SK-N-SH treated with all-trans-retinoic acid at 6 μM for 48 hours (cell line): ENCODE measurements at regions not wholly inside any gene's neighbourhood (a gene's known extent, or its start where the extent isn't known, plus 50 kb on each side); places are given as distances from the start of the nearest gene placed in this dataset.

Source experiments
- ATAC-seq: fragments of 200-7000 bp; cut with Tn5 transposase; 3 replicates; pipeline ENCODE4 v1.9.1; 2020; ENCODE audit warnings: mild to moderate bottlenecking, moderate library complexity
- BACH2 ChIP-seq: fragments of 250-450 bp; sonication (Bioruptor Pico); IDR thresholded peaks from 2 replicates; pipeline ENCODE4 v1.9.0; 2021; ENCODE audit warnings: mild to moderate bottlenecking, borderline replicate concordance
- GLIS3 ChIP-seq: fragments of 250-450 bp; sonication (Bioruptor Pico); IDR thresholded peaks from 2 replicates; pipeline ENCODE4 v1.5.0; 2020; ENCODE audit warnings: mild to moderate bottlenecking, moderate library complexity
- ISL1 ChIP-seq: fragments of 250-450 bp; sonication (Bioruptor Pico); IDR thresholded peaks from 2 replicates; pipeline ENCODE4 v2.1.2; 2022; ENCODE audit warnings: mild to moderate bottlenecking, moderate library complexity
- OSR1 ChIP-seq: fragments of 250-450 bp; sonication (Bioruptor Pico); IDR thresholded peaks from 2 replicates; pipeline ENCODE4 v1.8.0; 2022; ENCODE audit warnings: moderate library complexity, mild to moderate bottlenecking, inconsistent platforms
- PPARA ChIP-seq: fragments of 250-450 bp; sonication (Bioruptor Pico); IDR thresholded peaks from 2 replicates; pipeline ENCODE4 v1.5.0; 2020; ENCODE audit warnings: mild to moderate bottlenecking, borderline replicate concordance
- RARB ChIP-seq: fragments of 250-450 bp; sonication (Bioruptor Pico); IDR thresholded peaks from 2 replicates; pipeline ENCODE4 v1.8.0; 2021; ENCODE audit warnings: mild to moderate bottlenecking, moderate library complexity
- SNAI2 ChIP-seq: fragments of 250-450 bp; sonication (Bioruptor Pico); IDR thresholded peaks from 2 replicates; pipeline ENCODE4 v1.5.0; 2020; ENCODE audit warnings: mild to moderate bottlenecking, moderate library complexity
- TCF4 ChIP-seq: fragments of 250-450 bp; sonication (Bioruptor Pico); IDR thresholded peaks from 2 replicates; pipeline ENCODE4 v1.8.0; 2021; ENCODE audit warnings: mild to moderate bottlenecking, moderate library complexity, borderline replicate concordance
- ZC3H10 ChIP-seq: fragments of 250-450 bp; sonication (Bioruptor Pico); IDR thresholded peaks from 2 replicates; pipeline ENCODE4 v1.5.1; 2021; ENCODE audit warnings: mild to moderate bottlenecking, moderate library complexity
- ZFP3 ChIP-seq: fragments of 250-450 bp; sonication (Bioruptor Pico); IDR thresholded peaks from 2 replicates; pipeline ENCODE4 v1.5.0; 2020; ENCODE audit warnings: mild to moderate bottlenecking, moderate library complexity
- ZNF565 ChIP-seq: fragments of 450-650 bp; formaldehyde crosslinking; conservative IDR thresholded peaks from 2 replicates; pipeline ENCODE4 v1.5.0; 2020; ENCODE audit warnings: low read depth, mild to moderate bottlenecking, moderate library complexity
- ZNF70 ChIP-seq: fragments of 450-650 bp; formaldehyde crosslinking; IDR thresholded peaks from 2 replicates; pipeline ENCODE4 v1.5.0; 2020; ENCODE audit warnings: mild to moderate bottlenecking, moderate library complexity
- ZNF8 ChIP-seq: fragments of 450-650 bp; formaldehyde crosslinking; IDR thresholded peaks from 2 replicates; pipeline ENCODE4 v1.5.0; 2020; ENCODE audit warnings: mild to moderate bottlenecking, moderate library complexity
- TF ChIP-seq, protein P1 (sequence below): fragments of 250-450 bp; sonication (Bioruptor Pico); IDR thresholded peaks from 2 replicates; pipeline ENCODE4 v1.5.0; 2020; ENCODE audit warnings: mild to moderate bottlenecking, moderate library complexity
- TF ChIP-seq, protein P2 (sequence below): fragments of 250-450 bp; sonication (Bioruptor Pico); IDR thresholded peaks from 2 replicates; pipeline ENCODE4 v1.5.1; 2020; ENCODE audit warnings: low read depth, mild to moderate bottlenecking, moderate library complexity
- TF ChIP-seq, protein P3 (sequence below): fragments of 250-450 bp; sonication (Bioruptor Pico); IDR thresholded peaks from 2 replicates; pipeline ENCODE4 v1.8.0; 2020; ENCODE audit warnings: mild to moderate bottlenecking, moderate library complexity, borderline replicate concordance
- TF ChIP-seq, protein P4 (sequence below): fragments of 250-450 bp; sonication (Bioruptor Pico); IDR thresholded peaks from 2 replicates; pipeline ENCODE4 v1.5.1; 2021; ENCODE audit warnings: mild to moderate bottlenecking, moderate library complexity

DNA sequence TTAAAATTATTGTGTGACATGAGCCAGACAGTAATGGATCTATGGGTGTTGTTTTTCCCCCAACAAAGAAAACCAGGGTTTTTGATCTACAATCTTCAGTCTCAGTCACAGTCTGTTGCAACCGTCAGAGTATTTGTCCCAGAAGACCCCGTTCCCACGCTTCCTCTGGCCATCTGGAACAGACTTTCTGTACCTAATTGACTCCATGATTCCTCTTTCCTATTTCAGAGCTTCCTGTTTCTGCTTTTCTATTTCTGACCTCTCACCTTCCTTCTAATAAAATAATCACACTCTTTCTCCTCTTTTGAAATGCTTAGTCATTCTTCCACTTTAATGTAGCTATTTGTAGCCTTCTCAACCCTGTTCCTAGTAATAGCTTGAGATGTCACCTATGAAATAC lies 1044.8 kb downstream of the DTWD2 start (continued):
- no peak for TF ChIP-seq ZC3H10
- no peak for TF ChIP-seq RARB
- TF ChIP-seq BACH2 = no peak
- TF ChIP-seq, protein P1, sequence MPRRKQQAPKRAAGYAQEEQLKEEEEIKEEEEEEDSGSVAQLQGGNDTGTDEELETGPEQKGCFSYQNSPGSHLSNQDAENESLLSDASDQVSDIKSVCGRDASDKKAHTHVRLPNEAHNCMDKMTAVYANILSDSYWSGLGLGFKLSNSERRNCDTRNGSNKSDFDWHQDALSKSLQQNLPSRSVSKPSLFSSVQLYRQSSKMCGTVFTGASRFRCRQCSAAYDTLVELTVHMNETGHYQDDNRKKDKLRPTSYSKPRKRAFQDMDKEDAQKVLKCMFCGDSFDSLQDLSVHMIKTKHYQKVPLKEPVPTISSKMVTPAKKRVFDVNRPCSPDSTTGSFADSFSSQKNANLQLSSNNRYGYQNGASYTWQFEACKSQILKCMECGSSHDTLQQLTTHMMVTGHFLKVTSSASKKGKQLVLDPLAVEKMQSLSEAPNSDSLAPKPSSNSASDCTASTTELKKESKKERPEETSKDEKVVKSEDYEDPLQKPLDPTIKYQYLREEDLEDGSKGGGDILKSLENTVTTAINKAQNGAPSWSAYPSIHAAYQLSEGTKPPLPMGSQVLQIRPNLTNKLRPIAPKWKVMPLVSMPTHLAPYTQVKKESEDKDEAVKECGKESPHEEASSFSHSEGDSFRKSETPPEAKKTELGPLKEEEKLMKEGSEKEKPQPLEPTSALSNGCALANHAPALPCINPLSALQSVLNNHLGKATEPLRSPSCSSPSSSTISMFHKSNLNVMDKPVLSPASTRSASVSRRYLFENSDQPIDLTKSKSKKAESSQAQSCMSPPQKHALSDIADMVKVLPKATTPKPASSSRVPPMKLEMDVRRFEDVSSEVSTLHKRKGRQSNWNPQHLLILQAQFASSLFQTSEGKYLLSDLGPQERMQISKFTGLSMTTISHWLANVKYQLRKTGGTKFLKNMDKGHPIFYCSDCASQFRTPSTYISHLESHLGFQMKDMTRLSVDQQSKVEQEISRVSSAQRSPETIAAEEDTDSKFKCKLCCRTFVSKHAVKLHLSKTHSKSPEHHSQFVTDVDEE (CRISPR knock-in tag) = no peak

DNA sequence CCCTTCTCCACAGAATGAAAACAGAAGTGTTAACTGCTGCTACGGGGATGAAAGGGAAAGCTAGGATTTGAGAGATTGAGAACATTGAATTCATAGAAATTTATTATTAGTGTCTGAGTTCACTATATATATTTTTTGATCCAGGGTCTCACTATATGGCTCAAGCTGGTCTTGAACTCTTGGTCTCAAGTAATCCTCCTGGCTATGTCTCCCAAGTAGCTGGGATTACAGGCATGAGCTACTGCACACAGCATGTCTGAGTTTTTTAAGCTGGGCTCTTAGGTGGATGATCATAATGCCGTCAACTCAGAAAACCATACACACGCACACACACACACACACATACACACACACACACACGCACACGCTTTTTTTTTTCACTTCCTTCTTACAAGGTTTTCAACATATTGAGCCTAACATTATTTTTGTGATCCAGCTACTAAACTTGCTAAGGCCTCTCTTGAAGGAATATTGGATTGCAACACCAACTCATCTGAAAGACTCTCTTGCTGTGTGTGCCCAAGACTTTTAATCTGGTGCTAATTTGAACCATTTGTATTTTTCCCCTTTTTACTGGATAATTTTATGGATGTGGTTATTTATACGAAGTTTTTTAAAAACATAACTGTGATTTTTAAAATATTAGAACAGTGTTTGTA lies 1045.4 kb downstream of the DTWD2 start:
- no peak for TF ChIP-seq ZC3H10
- TF ChIP-seq GLIS3 (CRISPR knock-in tag) = no peak
- no peak for TF ChIP-seq PPARA (CRISPR knock-in tag)
- TF ChIP-seq ZNF565 (CRISPR knock-in tag) = no peak
- TF ChIP-seq, protein P2, sequence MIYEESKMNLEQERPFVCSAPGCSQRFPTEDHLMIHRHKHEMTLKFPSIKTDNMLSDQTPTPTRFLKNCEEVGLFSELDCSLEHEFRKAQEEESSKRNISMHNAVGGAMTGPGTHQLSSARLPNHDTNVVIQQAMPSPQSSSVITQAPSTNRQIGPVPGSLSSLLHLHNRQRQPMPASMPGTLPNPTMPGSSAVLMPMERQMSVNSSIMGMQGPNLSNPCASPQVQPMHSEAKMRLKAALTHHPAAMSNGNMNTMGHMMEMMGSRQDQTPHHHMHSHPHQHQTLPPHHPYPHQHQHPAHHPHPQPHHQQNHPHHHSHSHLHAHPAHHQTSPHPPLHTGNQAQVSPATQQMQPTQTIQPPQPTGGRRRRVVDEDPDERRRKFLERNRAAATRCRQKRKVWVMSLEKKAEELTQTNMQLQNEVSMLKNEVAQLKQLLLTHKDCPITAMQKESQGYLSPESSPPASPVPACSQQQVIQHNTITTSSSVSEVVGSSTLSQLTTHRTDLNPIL = no peak
- TF ChIP-seq ISL1 = no peak
- TF ChIP-seq RARB = no peak
- TF ChIP-seq TCF4 (CRISPR knock-in tag) = no peak
- TF ChIP-seq, protein P3, sequence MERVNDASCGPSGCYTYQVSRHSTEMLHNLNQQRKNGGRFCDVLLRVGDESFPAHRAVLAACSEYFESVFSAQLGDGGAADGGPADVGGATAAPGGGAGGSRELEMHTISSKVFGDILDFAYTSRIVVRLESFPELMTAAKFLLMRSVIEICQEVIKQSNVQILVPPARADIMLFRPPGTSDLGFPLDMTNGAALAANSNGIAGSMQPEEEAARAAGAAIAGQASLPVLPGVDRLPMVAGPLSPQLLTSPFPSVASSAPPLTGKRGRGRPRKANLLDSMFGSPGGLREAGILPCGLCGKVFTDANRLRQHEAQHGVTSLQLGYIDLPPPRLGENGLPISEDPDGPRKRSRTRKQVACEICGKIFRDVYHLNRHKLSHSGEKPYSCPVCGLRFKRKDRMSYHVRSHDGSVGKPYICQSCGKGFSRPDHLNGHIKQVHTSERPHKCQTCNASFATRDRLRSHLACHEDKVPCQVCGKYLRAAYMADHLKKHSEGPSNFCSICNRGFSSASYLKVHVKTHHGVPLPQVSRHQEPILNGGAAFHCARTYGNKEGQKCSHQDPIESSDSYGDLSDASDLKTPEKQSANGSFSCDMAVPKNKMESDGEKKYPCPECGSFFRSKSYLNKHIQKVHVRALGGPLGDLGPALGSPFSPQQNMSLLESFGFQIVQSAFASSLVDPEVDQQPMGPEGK (CRISPR knock-in tag) = no peak
- TF ChIP-seq ZNF70 = no peak
- TF ChIP-seq ZNF8 (CRISPR knock-in tag) = no peak
- TF ChIP-seq, protein P1 (CRISPR knock-in tag) = no peak
- TF ChIP-seq BACH2 = no peak
- no peak for TF ChIP-seq SNAI2 (CRISPR knock-in tag)
- ATAC-seq = no peak

DNA sequence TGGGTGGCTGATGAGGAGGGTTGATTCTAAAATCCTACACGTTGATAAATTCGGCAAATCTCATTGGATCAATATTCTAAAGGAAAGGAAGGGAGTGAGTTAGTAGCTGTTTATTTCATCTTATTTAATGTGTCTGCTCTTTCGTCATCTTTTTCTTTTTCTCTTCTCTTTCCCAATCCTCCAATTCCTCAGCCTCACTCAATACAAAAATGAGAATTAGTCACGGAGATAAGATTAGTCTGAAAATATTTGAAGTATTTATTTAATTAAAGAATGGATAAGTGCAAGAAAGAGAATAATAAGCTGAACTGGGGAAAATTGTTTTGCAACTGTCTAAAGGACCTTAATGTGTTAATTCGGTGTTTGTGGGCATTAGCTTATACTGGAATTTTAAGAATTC lies 1095.1 kb downstream of the DTWD2 start:
- no peak for ATAC-seq
- TF ChIP-seq, protein P4, sequence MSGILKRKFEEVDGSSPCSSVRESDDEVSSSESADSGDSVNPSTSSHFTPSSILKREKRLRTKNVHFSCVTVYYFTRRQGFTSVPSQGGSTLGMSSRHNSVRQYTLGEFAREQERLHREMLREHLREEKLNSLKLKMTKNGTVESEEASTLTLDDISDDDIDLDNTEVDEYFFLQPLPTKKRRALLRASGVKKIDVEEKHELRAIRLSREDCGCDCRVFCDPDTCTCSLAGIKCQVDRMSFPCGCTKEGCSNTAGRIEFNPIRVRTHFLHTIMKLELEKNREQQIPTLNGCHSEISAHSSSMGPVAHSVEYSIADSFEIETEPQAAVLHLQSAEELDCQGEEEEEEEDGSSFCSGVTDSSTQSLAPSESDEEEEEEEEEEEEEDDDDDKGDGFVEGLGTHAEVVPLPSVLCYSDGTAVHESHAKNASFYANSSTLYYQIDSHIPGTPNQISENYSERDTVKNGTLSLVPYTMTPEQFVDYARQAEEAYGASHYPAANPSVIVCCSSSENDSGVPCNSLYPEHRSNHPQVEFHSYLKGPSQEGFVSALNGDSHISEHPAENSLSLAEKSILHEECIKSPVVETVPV (CRISPR knock-in tag) = no peak
- TF ChIP-seq ZNF70 (no peak), ZFP3 (CRISPR knock-in tag) (no peak), TCF4 (CRISPR knock-in tag) (no peak), ZNF565 (CRISPR knock-in tag) (no peak), OSR1 (CRISPR knock-in tag) (no peak), PPARA (CRISPR knock-in tag) (no peak), ZNF8 (CRISPR knock-in tag) (no peak), GLIS3 (CRISPR knock-in tag) (no peak)
- TF ChIP-seq, protein P2 = no peak
